GM10248 (cell line): ENCODE measurements at regions not wholly inside any gene's neighbourhood (a gene's known extent, or its start where the extent isn't known, plus 50 kb on each side); places are given as distances from the start of the nearest gene placed in this dataset.

Experiments
- CTCF ChIA-PET: fragments of 300-600 bp; sonication (Branson Sonifier 250); formaldehyde crosslinking; extraction: SDS; loops from one replicate; lab custom pipeline; 2021; ENCODE audit warnings: antibody characterized with exemption; lab: Yijun Ruan, JAX
- POLR2A ChIA-PET: fragments of 350-650 bp; sonication (Branson Sonifier 250); formaldehyde crosslinking; extraction: SDS; loops from one replicate; lab custom pipeline; 2020; ENCODE audit warnings: antibody characterized with exemption; lab: Yijun Ruan, JAX
- DNase-seq: peaks from one replicate; pipeline ENCODE4 v3.0.0; 2012; ENCODE audit errors: extremely low spot score
- CTCF ChIP-seq: IDR thresholded peaks from 2 replicates; pipeline ENCODE4 v1.5.1; 2012; ENCODE audit warnings: mild to moderate bottlenecking, low read depth; ENCODE audit errors: extremely low read depth, missing control alignments, control extremely low read depth

GRCh38 chrX:39258331-39258730 is 457.1 kb downstream of the MID1IP1 start:
- POLR2A ChIA-PET, result no interaction called here
- no peak for TF ChIP-seq CTCF
- CTCF ChIA-PET, result no interaction called here
- no peak for DNase-seq

DNA sequence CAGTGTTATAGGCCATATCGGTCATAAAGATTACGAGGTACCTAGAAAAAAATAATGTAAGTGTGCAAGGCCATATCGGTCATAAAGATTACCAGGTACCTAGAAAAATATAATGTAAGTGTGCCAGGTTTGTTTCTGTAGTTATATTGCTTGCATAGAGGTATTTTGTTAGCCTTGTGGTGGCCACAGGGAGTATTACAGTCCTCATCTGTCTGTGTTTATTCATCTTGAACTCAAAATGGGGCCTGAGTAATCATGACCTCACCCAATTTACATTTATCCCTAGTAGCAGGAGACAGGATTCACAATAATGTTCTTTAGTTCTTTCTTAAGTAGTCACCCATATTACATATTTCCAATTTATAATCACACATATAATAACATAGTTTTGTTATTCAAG is 459.7 kb downstream of the MID1IP1 start:
- CTCF ChIA-PET, result interaction anchor here (0.6 to 2.5 kb wide), 8 partner anchors 8 to 182 kb away, joined by 3 to 8 read pairs (median 4); no protein-coding TSS in a partner anchor
- DNase-seq, result no peak
- TF ChIP-seq CTCF, result no peak
- POLR2A ChIA-PET, result no interaction called here

GRCh38 chrX:39261446-39262147 is 460.3 kb downstream of the MID1IP1 start:
- DNase-seq, result peak; percentile 13
- POLR2A ChIA-PET, result no interaction called here
- TF ChIP-seq CTCF, result peak; percentile 29
- CTCF ChIA-PET, result interaction anchor here (0.8 to 2.5 kb wide), 10 partner anchors 8 to 321 kb away, joined by 3 to 8 read pairs (median 4); no protein-coding TSS in a partner anchor

- ChIA-PET POLR2A (no interaction called here), CTCF (interaction anchor here (1.2 to 2.5 kb wide), 6 partner anchors 20 to 301 kb away, joined by 3 to 8 read pairs (median 4); no protein-coding TSS in a partner anchor)
- no peak for TF ChIP-seq CTCF
- DNase-seq, result no peak
Measured at GRCh38 chrX:39262641-39263040, 461.4 kb downstream of the MID1IP1 start.

DNA sequence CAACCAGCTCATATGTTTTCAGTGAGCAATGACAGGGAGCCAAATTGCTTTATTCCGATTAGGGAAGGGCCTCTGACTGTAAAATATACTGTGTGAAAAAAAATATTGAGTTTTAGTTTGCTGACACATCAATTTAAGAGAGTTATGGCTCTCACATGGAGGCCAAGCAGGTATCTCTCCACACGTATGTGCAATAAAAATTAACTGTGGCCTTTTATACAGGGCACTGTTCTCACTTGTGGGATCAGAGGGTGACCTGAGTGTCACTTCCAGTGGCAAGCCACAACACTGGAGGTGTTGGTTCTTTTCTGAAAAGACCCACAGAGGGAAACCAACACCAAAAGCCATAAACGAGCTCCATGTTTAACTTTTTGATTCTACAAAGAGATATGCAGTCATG is 462.8 kb downstream of the MID1IP1 start:
- POLR2A ChIA-PET, result no interaction called here
- CTCF ChIA-PET, result interaction anchor here (1.3 kb wide), 1 partner anchor 21 kb away, joined by 3 read pairs; no protein-coding TSS in a partner anchor
- DNase-seq, result no peak
- no peak for TF ChIP-seq CTCF

GRCh38 chrX:39267176-39267575 is 465.9 kb downstream of the MID1IP1 start:
- POLR2A ChIA-PET, result no interaction called here

More at GRCh38 chrX:39267176-39267575, 465.9 kb downstream of the MID1IP1 start:
- no peak for DNase-seq
- CTCF ChIA-PET, result no interaction called here
- no peak for TF ChIP-seq CTCF
